Spleen (tissue), 7 donors: ENCODE measurements at regions not wholly inside any gene's neighbourhood (a gene's known extent, or its start where the extent isn't known, plus 50 kb on each side); places are given as distances from the start of the nearest gene placed in this dataset.

Source experiments
- CTCF ChIP-seq, 11 experiments: fragments of 200-600 bp in 7 of 11; fragments of 450-650 bp in 4 of 11; sonication (generic) in 4 of 11; IDR thresholded peaks in 8 of 11; conservative IDR thresholded peaks in 3 of 11; 1 replicate in 7 of 11; 2 replicates in 4 of 11; pipeline versions ENCODE4 v1.4.0 to v1.8.0; 2016 to 2021; ENCODE audit warnings: antibody characterized with exemption in 11 of 11, inconsistent platforms in 4 of 11, mild to moderate bottlenecking in 1 of 11
- POLR2A ChIP-seq, 3 donors: fragments of 450-650 bp; IDR thresholded peaks; one replicate each; pipeline ENCODE4 v1.5.1; 2017; ENCODE audit warnings: antibody characterized with exemption in 3 of 3, mild to moderate bottlenecking in 1 of 3
- POLR2AphosphoS5 ChIP-seq, 3 donors: sonication (generic); formaldehyde crosslinking; IDR thresholded peaks; one replicate each; pipeline ENCODE4 v1.5.1; 2017; ENCODE audit warnings: antibody characterized with exemption in 3 of 3
- donor health status: DM: no; HTN: no; CAD: no; lungs with moderate emphysema.
- donor health status: DM: no; HTN: no; CAD: no.
- donor health status: DM: no; HTN: no; CAD: no.

DNA sequence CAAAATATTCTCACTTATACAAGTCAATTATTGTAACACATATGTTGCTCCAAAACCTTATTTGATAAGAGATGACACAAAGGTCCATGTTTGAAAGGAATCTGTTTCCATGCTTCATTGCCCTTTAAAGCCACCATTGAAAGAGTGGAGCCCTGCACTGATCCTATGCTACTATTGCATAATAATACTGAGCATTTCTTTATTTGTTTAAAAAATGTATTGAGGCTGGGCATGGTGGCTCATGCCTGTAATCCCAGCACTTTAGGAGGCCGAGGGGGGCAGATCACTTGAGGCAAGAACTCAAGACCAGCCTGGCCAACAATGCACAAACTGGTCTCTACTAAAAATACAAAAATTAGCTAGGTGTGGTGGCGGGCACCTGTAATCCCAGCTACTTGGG lies 178.8 kb upstream of the STARD13 start:
- TF ChIP-seq CTCF (IDR thresholded peaks at IDR 0.05 in 8 of 11, conservative IDR thresholded peaks at IDR 0.05 in 3 of 11) (no peak), POLR2A (IDR thresholded peaks at IDR 0.05) (no peak), POLR2AphosphoS5 (IDR thresholded peaks at IDR 0.05) (no peak)
